ENCODE measurements at regions not wholly inside any gene's neighbourhood (a gene's known extent, or its start where the extent isn't known, plus 50 kb on each side); places are given as distances from the start of the nearest gene placed in this dataset.

GRCh38 chr2:220134756-220135534, 507.5 kb downstream of the SLC4A3 start:
- DNase-seq: no peak

GRCh38 chr2:220143336-220143735, 515.9 kb downstream of the SLC4A3 start:
- no peak for DNase-seq

- DNase-seq: no peak
Observed at GRCh38 chr2:220144411-220144810, 517.0 kb downstream of the SLC4A3 start.

GRCh38 chr2:220147161-220148038, 520.0 kb downstream of the SLC4A3 start:
- no peak for DNase-seq

GRCh38 chr2:220148471-220149248, 521.2 kb downstream of the SLC4A3 start:
- DNase-seq: no peak

- DNase-seq: no peak
Observed at GRCh38 chr2:220151341-220151740, 523.9 kb downstream of the SLC4A3 start.

- DNase-seq: no peak
Observed at GRCh38 chr2:220152281-220152935, 525.0 kb downstream of the SLC4A3 start.

GRCh38 chr2:220153118-220153517, 525.7 kb downstream of the SLC4A3 start:
- DNase-seq: no peak

- no peak for DNase-seq
Observed at GRCh38 chr2:220154304-220154703, 526.9 kb downstream of the SLC4A3 start.

- DNase-seq: no peak
Observed at GRCh38 chr2:220157312-220157711, 529.9 kb downstream of the SLC4A3 start.

GRCh38 chr2:220159738-220160137, 532.3 kb downstream of the SLC4A3 start:
- DNase-seq: no peak

GRCh38 chr2:220162320-220162719, 534.9 kb downstream of the SLC4A3 start:
- no peak for DNase-seq

GRCh38 chr2:220163486-220163885, 536.1 kb downstream of the SLC4A3 start:
- no peak for DNase-seq

GRCh38 chr2:220165401-220165800, 538.0 kb downstream of the SLC4A3 start:
- no peak for DNase-seq

GRCh38 chr2:220166616-220167015, 539.2 kb downstream of the SLC4A3 start:
- no peak for DNase-seq

GRCh38 chr2:220167956-220168355, 540.5 kb downstream of the SLC4A3 start:
- no peak for DNase-seq

GRCh38 chr2:220168891-220169546, 541.6 kb downstream of the SLC4A3 start:
- DNase-seq: no peak

GRCh38 chr2:220174826-220175225, 547.4 kb downstream of the SLC4A3 start:
- DNase-seq: no peak

- DNase-seq: no peak
Observed at GRCh38 chr2:220175967-220176366, 548.5 kb downstream of the SLC4A3 start.

- DNase-seq: no peak
Observed at GRCh38 chr2:220178991-220179695, 551.7 kb downstream of the SLC4A3 start.

- no peak for DNase-seq
Observed at GRCh38 chr2:220181165-220181564, 553.7 kb downstream of the SLC4A3 start.
